Neural progenitor cell (in vitro differentiated cells): ENCODE measurements at regions not wholly inside any gene's neighbourhood (a gene's known extent, or its start where the extent isn't known, plus 50 kb on each side); places are given as distances from the start of the nearest gene placed in this dataset.
A peak's percentile ranks its signal among the peaks of the same experiment; 100 is the strongest.

Experiments used
- DNase-seq: peaks from one replicate; pipeline ENCODE4 v3.0.0-alpha.2; 2016; ENCODE audit warnings: low spot score
- H2AFZ ChIP-seq: fragments of 200-600 bp; sonication (generic); replicated peaks from 2 replicates; pipeline ENCODE4 v1.6.1; 2016; ENCODE audit warnings: antibody characterized with exemption
- H3F3A ChIP-seq: fragments of 200-600 bp; sonication (generic); 2 replicates; pipeline ENCODE4 v1.6.1; 2016; ENCODE audit warnings: antibody characterized with exemption, low read depth
- H3K27ac ChIP-seq: fragments of 200-600 bp; sonication (generic); 2 replicates; pipeline ENCODE4 v1.5.1; 2016; ENCODE audit warnings: mild to moderate bottlenecking
- H3K27me3 ChIP-seq: fragments of 200-600 bp; sonication (generic); 2 replicates; pipeline ENCODE4 v1.6.1; 2016; ENCODE audit warnings: mild to moderate bottlenecking, moderate library complexity
- H3K36me3 ChIP-seq: fragments of 200-600 bp; sonication (generic); 2 replicates; pipeline ENCODE4 v1.5.1; 2016
- H3K4me1 ChIP-seq: fragments of 200-600 bp; sonication (generic); 2 replicates; pipeline ENCODE4 v1.6.1; 2016; ENCODE audit warnings: mixed run types
- H3K4me2 ChIP-seq: fragments of 200-600 bp; sonication (generic); 2 replicates; pipeline ENCODE4 v1.6.1; 2016
- H3K4me3 ChIP-seq: fragments of 200-600 bp; sonication (generic); 2 replicates; pipeline ENCODE4 v1.5.1; 2016
- H3K79me2 ChIP-seq: fragments of 200-600 bp; sonication (generic); 2 replicates; pipeline ENCODE4 v1.6.1; 2016; ENCODE audit warnings: low read depth
- H3K9ac ChIP-seq: fragments of 200-600 bp; sonication (generic); 2 replicates; pipeline ENCODE4 v1.6.1; 2016
- H3K9me3 ChIP-seq: fragments of 200-600 bp; sonication (generic); 2 replicates; pipeline ENCODE4 v1.5.1; 2016; ENCODE audit warnings: low read depth
- H4K20me1 ChIP-seq: fragments of 200-600 bp; sonication (generic); 2 replicates; pipeline ENCODE4 v1.6.1; 2016; ENCODE audit warnings: low read depth
- H3K27ac Mint-ChIP-seq: 3 replicates; pipeline ENCODE4 v1.8.0; 2021; ENCODE audit warnings: mixed read lengths
- H3K27me3 Mint-ChIP-seq: 2 replicates; pipeline ENCODE4 v1.8.0; 2022; ENCODE audit warnings: low read depth, mild to moderate bottlenecking, inconsistent platforms, moderate library complexity, mixed read lengths; ENCODE audit not compliant: insufficient read depth
- H3K36me3 Mint-ChIP-seq: 3 replicates; pipeline ENCODE4 v1.8.0; 2021; ENCODE audit warnings: mixed read lengths
- H3K4me1 Mint-ChIP-seq: 3 replicates; pipeline ENCODE4 v1.8.0; 2021; ENCODE audit warnings: mixed read lengths
- H3K4me3 Mint-ChIP-seq: 3 replicates; pipeline ENCODE4 v1.8.0; 2021; ENCODE audit warnings: mild to moderate bottlenecking, moderate library complexity, mixed read lengths
- H3K9me3 Mint-ChIP-seq: 3 replicates; pipeline ENCODE4 v1.8.0; 2020; ENCODE audit warnings: mixed read lengths
- EZH2 ChIP-seq: fragments of 200-600 bp; sonication (generic); IDR thresholded peaks from 2 replicates; pipeline ENCODE4 v1.6.1; 2017; ENCODE audit warnings: antibody characterized with exemption, mild to moderate bottlenecking, moderate library complexity
- EZH2phosphoT487 ChIP-seq: fragments of 200-600 bp; sonication (generic); IDR thresholded peaks from 2 replicates; pipeline ENCODE4 v1.6.1; 2017; ENCODE audit warnings: antibody characterized with exemption
- TF ChIP-seq, protein P1 (sequence below): fragments of 200-600 bp; sonication (generic); IDR thresholded peaks from 2 replicates; pipeline ENCODE4 v1.5.1; 2017; ENCODE audit warnings: antibody characterized with exemption, mild to moderate bottlenecking

DNA sequence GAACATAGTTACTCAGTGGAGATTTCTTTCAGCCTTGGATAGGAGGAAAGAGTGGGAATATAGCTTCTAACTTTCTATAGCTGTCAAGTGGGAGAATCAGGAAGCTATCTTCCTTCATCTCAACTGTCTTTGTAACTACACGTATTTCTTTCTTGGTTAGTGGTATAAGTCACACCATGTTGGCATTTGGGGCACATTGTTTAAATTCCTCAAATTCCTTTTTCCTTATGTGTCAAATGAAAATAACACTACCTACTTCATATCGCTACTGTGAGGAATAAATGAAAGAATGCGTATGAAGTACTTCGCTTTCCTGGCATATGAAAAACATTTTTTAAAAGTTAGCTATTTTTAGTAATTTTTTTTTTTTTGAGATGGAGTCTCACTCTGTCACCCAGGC lies 1082.5 kb upstream of the WWC1 start:
- Histone ChIP-seq H2AFZ (no peak overlapping the region), H3K9me3 (no peaks in the 10 kb centered on the region), H3K4me3 (no peak overlapping the region), H3K27me3 (no peaks in the 10 kb centered on the region), H3K4me2 (no peak overlapping the region), H3K4me1 (no peaks in the 10 kb centered on the region), H3K9ac (no peak overlapping the region), H3K79me2 (no peaks in the 10 kb centered on the region), H4K20me1 (no peaks in the 10 kb centered on the region), H3F3A (no peaks in the 10 kb centered on the region), H3K27ac (no peak overlapping the region), H3K36me3 (no peaks in the 10 kb centered on the region)
- Mint-ChIP-seq H3K4me1 (no peaks in the 10 kb centered on the region), H3K27ac (no peak overlapping the region), H3K27me3 (peaks cover 3% of the 10 kb centered on the region), H3K36me3 (peaks cover 4% of the 10 kb centered on the region), H3K4me3 (no peak overlapping the region), H3K9me3 (peaks cover 2% of the 10 kb centered on the region)
- no peak for DNase-seq
- no peak for TF ChIP-seq EZH2phosphoT487
- TF ChIP-seq EZH2, result no peak
- TF ChIP-seq, protein P1, sequence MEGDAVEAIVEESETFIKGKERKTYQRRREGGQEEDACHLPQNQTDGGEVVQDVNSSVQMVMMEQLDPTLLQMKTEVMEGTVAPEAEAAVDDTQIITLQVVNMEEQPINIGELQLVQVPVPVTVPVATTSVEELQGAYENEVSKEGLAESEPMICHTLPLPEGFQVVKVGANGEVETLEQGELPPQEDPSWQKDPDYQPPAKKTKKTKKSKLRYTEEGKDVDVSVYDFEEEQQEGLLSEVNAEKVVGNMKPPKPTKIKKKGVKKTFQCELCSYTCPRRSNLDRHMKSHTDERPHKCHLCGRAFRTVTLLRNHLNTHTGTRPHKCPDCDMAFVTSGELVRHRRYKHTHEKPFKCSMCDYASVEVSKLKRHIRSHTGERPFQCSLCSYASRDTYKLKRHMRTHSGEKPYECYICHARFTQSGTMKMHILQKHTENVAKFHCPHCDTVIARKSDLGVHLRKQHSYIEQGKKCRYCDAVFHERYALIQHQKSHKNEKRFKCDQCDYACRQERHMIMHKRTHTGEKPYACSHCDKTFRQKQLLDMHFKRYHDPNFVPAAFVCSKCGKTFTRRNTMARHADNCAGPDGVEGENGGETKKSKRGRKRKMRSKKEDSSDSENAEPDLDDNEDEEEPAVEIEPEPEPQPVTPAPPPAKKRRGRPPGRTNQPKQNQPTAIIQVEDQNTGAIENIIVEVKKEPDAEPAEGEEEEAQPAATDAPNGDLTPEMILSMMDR, result no peak

DNA sequence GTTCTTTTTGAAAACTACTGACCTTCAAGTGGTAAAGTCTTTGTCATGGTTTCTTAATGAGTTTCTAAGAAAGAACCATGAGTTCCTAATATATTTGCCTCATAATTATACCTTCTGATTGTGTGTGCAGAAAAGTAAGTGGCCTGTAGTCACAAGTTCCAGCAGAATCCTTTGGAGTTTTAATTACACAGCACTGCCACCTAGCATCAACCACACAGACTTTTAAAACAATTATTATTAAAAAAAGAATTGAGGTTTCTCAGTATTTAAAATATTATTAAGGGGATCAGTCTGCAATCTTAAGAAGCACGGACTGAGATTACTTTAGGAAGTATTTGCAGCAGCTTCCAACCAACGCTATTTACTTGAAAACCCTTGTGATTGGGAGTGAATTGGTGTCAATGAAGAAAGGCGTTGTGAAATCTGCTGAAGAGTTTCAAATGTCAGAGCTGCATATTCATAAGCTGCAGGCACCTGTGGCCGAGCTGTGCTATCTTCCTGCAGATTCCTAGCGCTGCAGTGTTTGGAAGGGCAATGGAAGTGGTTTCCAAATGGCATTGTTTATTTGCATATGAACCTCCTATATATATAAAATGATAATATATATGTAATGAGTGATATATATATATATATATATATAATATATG lies 1074.2 kb upstream of the WWC1 start:
- Histone ChIP-seq H3K4me2 (peak overlapping the region; percentile 44), H3K9me3 (no peaks in the 10 kb centered on the region), H3F3A (peaks cover 11% of the 10 kb centered on the region), H3K36me3 (no peaks in the 10 kb centered on the region), H2AFZ (no peak overlapping the region), H3K4me1 (peaks cover 24% of the 10 kb centered on the region), H3K27ac (no peak overlapping the region), H3K27me3 (no peaks in the 10 kb centered on the region), H3K4me3 (no peak overlapping the region), H3K79me2 (no peaks in the 10 kb centered on the region), H4K20me1 (no peaks in the 10 kb centered on the region), H3K9ac (no peak overlapping the region)
- no peaks in the 10 kb centered on the region for H3K36me3 Mint-ChIP-seq
- H3K27me3 Mint-ChIP-seq, result no peaks in the 10 kb centered on the region
- H3K4me1 Mint-ChIP-seq, result peaks cover 2% of the 10 kb centered on the region
- DNase-seq, result no peak
- no peaks in the 10 kb centered on the region for H3K9me3 Mint-ChIP-seq
- no peak overlapping the region for H3K27ac Mint-ChIP-seq
- no peak for TF ChIP-seq EZH2
- no peak for TF ChIP-seq EZH2phosphoT487
- TF ChIP-seq, protein P1, result peak; percentile 29
- no peak overlapping the region for H3K4me3 Mint-ChIP-seq

DNA sequence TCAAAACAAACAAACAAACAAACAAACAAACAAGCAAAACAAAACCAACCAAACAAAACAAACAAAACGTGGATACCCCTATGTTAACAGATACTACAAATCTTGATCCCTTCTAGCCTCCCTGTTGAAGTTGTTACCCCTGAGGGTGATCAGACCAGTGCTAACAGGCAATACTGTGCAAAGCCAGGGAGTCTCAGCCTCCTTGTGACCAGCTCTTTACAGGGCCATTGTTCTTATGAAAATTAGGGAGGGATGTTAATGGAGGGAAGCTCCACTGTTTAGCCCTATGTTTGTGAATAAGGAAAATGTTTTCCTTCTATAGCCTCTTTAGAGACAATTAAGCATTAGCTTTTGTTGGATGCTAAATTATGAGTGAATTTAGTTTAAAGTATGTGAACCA lies 1072.1 kb upstream of the WWC1 start:
- Histone ChIP-seq H3K4me1 (peaks cover 24% of the 10 kb centered on the region), H3K27me3 (no peaks in the 10 kb centered on the region), H2AFZ (peak overlapping the region; percentile 52), H3K27ac (peak overlapping the region; percentile 9), H3K9ac (no peak overlapping the region), H3K36me3 (no peaks in the 10 kb centered on the region), H3F3A (peaks cover 11% of the 10 kb centered on the region), H4K20me1 (no peaks in the 10 kb centered on the region), H3K4me2 (peak overlapping the region; percentile 43), H3K79me2 (no peaks in the 10 kb centered on the region), H3K4me3 (no peak overlapping the region), H3K9me3 (no peaks in the 10 kb centered on the region)
- no peak for TF ChIP-seq EZH2
- TF ChIP-seq EZH2phosphoT487, result no peak
- TF ChIP-seq, protein P1, result no peak
- H3K27ac Mint-ChIP-seq, result no peak overlapping the region
- H3K9me3 Mint-ChIP-seq, result peaks cover 4% of the 10 kb centered on the region
- H3K36me3 Mint-ChIP-seq, result no peaks in the 10 kb centered on the region
- peak; percentile 36 for DNase-seq
- H3K4me1 Mint-ChIP-seq, result peaks cover 2% of the 10 kb centered on the region
- H3K27me3 Mint-ChIP-seq, result no peaks in the 10 kb centered on the region
- H3K4me3 Mint-ChIP-seq, result no peak overlapping the region
